Neutrophil (primary cell): ENCODE measurements at regions not wholly inside any gene's neighbourhood (a gene's known extent, or its start where the extent isn't known, plus 50 kb on each side); places are given as distances from the start of the nearest gene placed in this dataset.

ENCODE experiments used
- H3K27ac ChIP-seq: fragments of 200-600 bp; sonication (generic); 2 replicates; pipeline ENCODE4 v1.5.1; 2016; ENCODE audit warnings: mild to moderate bottlenecking, moderate library complexity
- H3K27me3 ChIP-seq: fragments of 200-600 bp; sonication (generic); 2 replicates; pipeline ENCODE4 v1.6.0; 2016; ENCODE audit warnings: mild to moderate bottlenecking
- H3K36me3 ChIP-seq: fragments of 200-600 bp; sonication (generic); 2 replicates; pipeline ENCODE4 v1.5.1; 2017
- H3K4me1 ChIP-seq, 2 experiments: fragments of 200-600 bp in 1 of 2; sonication (generic) in 1 of 2; 1 replicate in 1 of 2; 2 replicates in 1 of 2; pipeline versions ENCODE4 v1.5.1 to v1.6.1; 2013 to 2016; ENCODE audit warnings: low read depth in 1 of 2, low read length in 1 of 2, mild to moderate bottlenecking in 1 of 2, moderate library complexity in 1 of 2; ENCODE audit not compliant: control insufficient read depth in 1 of 2, insufficient read depth in 1 of 2
- H3K4me3 ChIP-seq, 2 experiments: fragments of 200-600 bp in 1 of 2; sonication (generic) in 1 of 2; 1 replicate in 1 of 2; 2 replicates in 1 of 2; pipeline ENCODE4 v1.5.1; 2013 to 2016; ENCODE audit warnings: low read depth in 1 of 2, low read length in 1 of 2, mild to moderate bottlenecking in 1 of 2, moderate library complexity in 1 of 2
- H3K9me3 ChIP-seq: fragments of 200-600 bp; sonication (generic); 2 replicates; pipeline ENCODE4 v1.5.1; 2016
- TF ChIP-seq, protein P1 (sequence below): fragments of 200-600 bp; sonication (generic); IDR thresholded peaks from 2 replicates; pipeline ENCODE4 v1.5.1; 2016; ENCODE audit warnings: antibody characterized with exemption

- no peak overlapping the region for H3K4me3 ChIP-seq
- H3K4me1 ChIP-seq: no peaks in the 10 kb centered on the region
- H3K27ac ChIP-seq: no peak overlapping the region
- no peaks in the 10 kb centered on the region for H3K36me3 ChIP-seq
- TF ChIP-seq, protein P1, sequence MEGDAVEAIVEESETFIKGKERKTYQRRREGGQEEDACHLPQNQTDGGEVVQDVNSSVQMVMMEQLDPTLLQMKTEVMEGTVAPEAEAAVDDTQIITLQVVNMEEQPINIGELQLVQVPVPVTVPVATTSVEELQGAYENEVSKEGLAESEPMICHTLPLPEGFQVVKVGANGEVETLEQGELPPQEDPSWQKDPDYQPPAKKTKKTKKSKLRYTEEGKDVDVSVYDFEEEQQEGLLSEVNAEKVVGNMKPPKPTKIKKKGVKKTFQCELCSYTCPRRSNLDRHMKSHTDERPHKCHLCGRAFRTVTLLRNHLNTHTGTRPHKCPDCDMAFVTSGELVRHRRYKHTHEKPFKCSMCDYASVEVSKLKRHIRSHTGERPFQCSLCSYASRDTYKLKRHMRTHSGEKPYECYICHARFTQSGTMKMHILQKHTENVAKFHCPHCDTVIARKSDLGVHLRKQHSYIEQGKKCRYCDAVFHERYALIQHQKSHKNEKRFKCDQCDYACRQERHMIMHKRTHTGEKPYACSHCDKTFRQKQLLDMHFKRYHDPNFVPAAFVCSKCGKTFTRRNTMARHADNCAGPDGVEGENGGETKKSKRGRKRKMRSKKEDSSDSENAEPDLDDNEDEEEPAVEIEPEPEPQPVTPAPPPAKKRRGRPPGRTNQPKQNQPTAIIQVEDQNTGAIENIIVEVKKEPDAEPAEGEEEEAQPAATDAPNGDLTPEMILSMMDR: no peak
- no peaks in the 10 kb centered on the region for H3K27me3 ChIP-seq
- no peaks in the 10 kb centered on the region for H3K9me3 ChIP-seq
Measured at GRCh38 chr13:87998081-87998480, 326.9 kb downstream of the SLITRK5 start.

GRCh38 chr13:87999240-87999700 is 328.1 kb downstream of the SLITRK5 start:
- H3K4me3 ChIP-seq: no peak overlapping the region
- H3K36me3 ChIP-seq: no peaks in the 10 kb centered on the region
- no peaks in the 10 kb centered on the region for H3K27me3 ChIP-seq
- H3K9me3 ChIP-seq: no peaks in the 10 kb centered on the region
- TF ChIP-seq, protein P1: no peak
- H3K27ac ChIP-seq: no peak overlapping the region
- no peaks in the 10 kb centered on the region for H3K4me1 ChIP-seq

GRCh38 chr13:87999788-88000187 is 328.6 kb downstream of the SLITRK5 start:
- Histone ChIP-seq H3K27me3 (no peaks in the 10 kb centered on the region), H3K4me1 (no peaks in the 10 kb centered on the region), H3K9me3 (no peaks in the 10 kb centered on the region), H3K4me3 (no peak overlapping the region), H3K27ac (no peak overlapping the region), H3K36me3 (no peaks in the 10 kb centered on the region)
- TF ChIP-seq, protein P1: no peak

- H3K9me3 ChIP-seq: no peaks in the 10 kb centered on the region
- no peaks in the 10 kb centered on the region for H3K36me3 ChIP-seq
- TF ChIP-seq, protein P1: no peak
- no peak overlapping the region for H3K27ac ChIP-seq
- H3K4me3 ChIP-seq: no peak overlapping the region
- H3K27me3 ChIP-seq: no peaks in the 10 kb centered on the region
- H3K4me1 ChIP-seq: no peaks in the 10 kb centered on the region
Measured at GRCh38 chr13:88000239-88000638, 329.1 kb downstream of the SLITRK5 start.

- Histone ChIP-seq H3K9me3 (no peaks in the 10 kb centered on the region), H3K27me3 (no peaks in the 10 kb centered on the region), H3K36me3 (no peaks in the 10 kb centered on the region), H3K4me3 (no peak overlapping the region), H3K27ac (no peak overlapping the region), H3K4me1 (no peaks in the 10 kb centered on the region)
- TF ChIP-seq, protein P1: no peak
Measured at GRCh38 chr13:88000787-88001186, 329.6 kb downstream of the SLITRK5 start.

GRCh38 chr13:88005188-88005587 is 334.0 kb downstream of the SLITRK5 start:
- no peaks in the 10 kb centered on the region for H3K4me1 ChIP-seq
- TF ChIP-seq, protein P1: no peak
- no peak overlapping the region for H3K27ac ChIP-seq
- H3K9me3 ChIP-seq: no peaks in the 10 kb centered on the region
- no peaks in the 10 kb centered on the region for H3K36me3 ChIP-seq
- no peak overlapping the region for H3K4me3 ChIP-seq
- H3K27me3 ChIP-seq: no peaks in the 10 kb centered on the region
